Liver (tissue), 8 donors: ENCODE measurements at regions not wholly inside any gene's neighbourhood (a gene's known extent, or its start where the extent isn't known, plus 50 kb on each side); places are given as distances from the start of the nearest gene placed in this dataset.

Experiments
- DNase-seq: peaks from one replicate; pipeline ENCODE4 v3.0.0-alpha.2; 2017; ENCODE audit warnings: low spot score
- H3K27ac ChIP-seq, 2 donors: one replicate each; pipeline ENCODE4 v1.7.0; 2013; ENCODE audit warnings: inconsistent platforms in 2 of 2, low read length in 2 of 2, control low read depth in 1 of 2, low read depth in 1 of 2, mild to moderate bottlenecking in 1 of 2
- H3K27me3 ChIP-seq, 4 donors: one replicate each; pipeline versions ENCODE4 v1.6.1 to v1.7.0; 2013; ENCODE audit warnings: low read length in 3 of 4, inconsistent platforms in 1 of 4, mild to moderate bottlenecking in 1 of 4, moderate library complexity in 1 of 4; ENCODE audit not compliant: control insufficient read depth in 4 of 4, insufficient read depth in 4 of 4
- H3K36me3 ChIP-seq, 4 donors: one replicate each; pipeline versions ENCODE4 v1.6.1 to v1.7.0; 2013; ENCODE audit warnings: low read length in 3 of 4, mild to moderate bottlenecking in 3 of 4, low read depth in 1 of 4, moderate library complexity in 1 of 4; ENCODE audit not compliant: control insufficient read depth in 4 of 4, insufficient read depth in 3 of 4
- H3K4me1 ChIP-seq, 4 donors: one replicate each; pipeline versions ENCODE4 v1.6.1 to v1.7.0; 2013; ENCODE audit warnings: low read length in 3 of 4, mild to moderate bottlenecking in 3 of 4, moderate library complexity in 1 of 4; ENCODE audit not compliant: control insufficient read depth in 4 of 4, insufficient read depth in 4 of 4
- H3K4me3 ChIP-seq, 3 donors: one replicate each; pipeline versions ENCODE4 v1.6.1 to v1.7.0; 2013; ENCODE audit warnings: low read length in 3 of 3, control low read depth in 1 of 3, low read depth in 1 of 3, mild to moderate bottlenecking in 1 of 3
- H3K9ac ChIP-seq, 2 donors: one replicate each; pipeline ENCODE4 v1.7.0; 2013; ENCODE audit warnings: low read length in 2 of 2, mild to moderate bottlenecking in 2 of 2, moderate library complexity in 2 of 2, control low read depth in 1 of 2, low read depth in 1 of 2
- H3K9me3 ChIP-seq, 4 donors: one replicate each; pipeline versions ENCODE4 v1.6.1 to v1.7.0; 2013; ENCODE audit warnings: low read length in 3 of 4; ENCODE audit not compliant: control insufficient read depth in 4 of 4
- EGR1 ChIP-seq, 2 donors: IDR thresholded peaks; 2 replicates each; pipeline ENCODE4 v1.6.1; 2016 to 2018; ENCODE audit warnings: antibody characterized with exemption in 2 of 2, low read depth in 2 of 2
- FOXA1 ChIP-seq: IDR thresholded peaks from 2 replicates; pipeline ENCODE4 v1.6.1; 2016; ENCODE audit warnings: antibody characterized with exemption
- FOXA2 ChIP-seq: IDR thresholded peaks from 2 replicates; pipeline ENCODE4 v1.6.1; 2016; ENCODE audit warnings: antibody characterized with exemption
- GABPA ChIP-seq, 2 donors: IDR thresholded peaks in 1 of 2; conservative IDR thresholded peaks in 1 of 2; 2 replicates each; pipeline ENCODE4 v1.6.1; 2016; ENCODE audit warnings: antibody characterized with exemption in 2 of 2, mild to moderate bottlenecking in 1 of 2, moderate library complexity in 1 of 2
- HNF4A ChIP-seq, 2 donors: conservative IDR thresholded peaks; 2 replicates each; pipeline ENCODE4 v1.6.1; 2016; ENCODE audit warnings: antibody characterized with exemption in 2 of 2, mild to moderate bottlenecking in 2 of 2
- HNF4G ChIP-seq: IDR thresholded peaks from 2 replicates; pipeline ENCODE4 v1.6.1; 2016; ENCODE audit warnings: antibody characterized with exemption
- NR2F2 ChIP-seq: IDR thresholded peaks from 2 replicates; pipeline ENCODE4 v1.6.1; 2016; ENCODE audit warnings: antibody characterized with exemption
- RAD21 ChIP-seq, 2 donors: IDR thresholded peaks; 2 replicates each; pipeline ENCODE4 v1.6.1; 2016; ENCODE audit warnings: antibody characterized with exemption in 2 of 2, mild to moderate bottlenecking in 2 of 2
- RXRA ChIP-seq, 2 donors: IDR thresholded peaks; 2 replicates each; pipeline ENCODE4 v1.6.1; 2017 to 2018; ENCODE audit warnings: antibody characterized with exemption in 2 of 2, mild to moderate bottlenecking in 1 of 2
- SP1 ChIP-seq: IDR thresholded peaks from 2 replicates; pipeline ENCODE4 v1.6.1; 2018; ENCODE audit warnings: antibody characterized with exemption, mild to moderate bottlenecking
- TAF1 ChIP-seq: conservative IDR thresholded peaks from 2 replicates; pipeline ENCODE4 v1.6.1; 2016; ENCODE audit warnings: antibody characterized with exemption, mild to moderate bottlenecking
- YY1 ChIP-seq: IDR thresholded peaks from 2 replicates; pipeline ENCODE4 v1.6.1; 2016; ENCODE audit warnings: antibody characterized with exemption, mild to moderate bottlenecking
- WGBS: extraction: QIAGEN DNeasy Blood & Tissue Kit; methylation state at CpG from one replicate; pipeline ENCODE4 v1.1.7; 2013; 5-methylcytosine and 5-hydroxymethylcytosine counted together
- TF ChIP-seq, protein P1 (sequence below): IDR thresholded peaks from 2 replicates; pipeline ENCODE4 v1.6.1; 2016; ENCODE audit warnings: antibody characterized with exemption
- TF ChIP-seq, protein P2 (sequence below): fragments of 150-350 bp; IDR thresholded peaks from 2 replicates; pipeline ENCODE4 v1.5.1; 2017; ENCODE audit warnings: improper control_type of control experiment, low read depth, low read length; ENCODE audit not compliant: missing input control
- TF ChIP-seq, protein P3 (sequence below): IDR thresholded peaks from 2 replicates; pipeline ENCODE4 v1.6.1; 2016; ENCODE audit warnings: antibody characterized with exemption
- TF ChIP-seq, protein P4 (sequence below): IDR thresholded peaks from 2 replicates; pipeline ENCODE4 v1.6.1; 2016; ENCODE audit warnings: antibody characterized with exemption, mild to moderate bottlenecking
- TF ChIP-seq, protein P5 (sequence below): IDR thresholded peaks from 2 replicates; pipeline ENCODE4 v1.6.1; 2016; ENCODE audit warnings: antibody characterized with exemption
- donor health status: healthy.
- donor health status: healthy.
- donor health status: healthy.
- donor health status: healthy.
- donor health status: healthy.

DNA sequence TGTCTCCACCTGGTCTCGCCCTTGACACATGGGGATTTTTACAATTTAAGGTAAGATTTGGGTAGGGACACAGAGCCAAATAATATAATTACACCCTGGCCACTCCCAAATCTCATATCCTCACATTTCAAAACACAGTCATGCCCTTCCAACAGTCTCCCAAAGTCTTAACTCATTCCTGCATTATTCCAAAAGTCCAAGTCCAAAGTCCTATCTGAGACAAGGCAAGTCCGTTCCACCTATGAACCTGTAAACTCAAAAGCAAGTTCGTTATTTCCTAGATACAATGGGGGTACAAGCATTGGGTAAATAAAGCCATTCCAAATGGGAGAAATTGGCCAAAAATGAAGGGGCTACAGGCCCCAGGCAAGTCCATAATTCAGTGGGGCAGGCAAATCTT, 380.8 kb downstream of the CXXC4 start:
- H3K4me1 ChIP-seq: peaks cover 0 to 2% (median 0%) of the 10 kb centered on the region in 4 donors
- H3K27me3 ChIP-seq: no peaks in the 10 kb centered on the region
- DNase-seq: no peak
- WGBS: 52% methylated on average over 3 of the region's 3 CpGs
- TF ChIP-seq RXRA (IDR thresholded peaks at IDR 0.05) (no peak), HNF4G (peak; percentile 58), HNF4A (conservative IDR thresholded peaks at IDR 0.05) (peak; percentile 68 to 87)
- H3K9ac ChIP-seq: no peak overlapping the region
- H3K4me3 ChIP-seq: no peak overlapping the region
- H3K27ac ChIP-seq: no peak overlapping the region
- H3K9me3 ChIP-seq: no peaks in the 10 kb centered on the region
- no peaks in the 10 kb centered on the region for H3K36me3 ChIP-seq

DNA sequence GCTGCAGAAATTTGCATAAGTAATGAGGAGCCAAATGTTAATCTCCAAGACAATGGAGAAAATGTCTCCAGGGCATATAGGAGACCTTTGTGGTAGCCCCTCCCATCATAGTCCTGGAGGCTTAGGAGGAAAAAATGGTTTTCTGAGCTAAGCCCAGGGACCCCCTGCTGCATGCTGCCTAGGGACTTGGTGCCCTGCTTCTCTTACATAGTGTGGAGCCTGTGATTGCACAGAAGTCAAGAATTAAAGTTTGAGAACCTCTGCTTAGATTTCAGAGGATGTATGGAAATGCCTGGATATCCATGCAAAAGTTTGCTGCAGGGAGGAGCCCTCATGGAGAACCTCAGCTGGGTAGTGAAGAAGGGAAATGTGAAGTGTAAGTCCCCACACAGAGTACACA, 379.4 kb upstream of the TACR3 start:
- H3K9ac ChIP-seq: no peak overlapping the region
- H3K27me3 ChIP-seq: no peaks in the 10 kb centered on the region
- TF ChIP-seq, protein P1, sequence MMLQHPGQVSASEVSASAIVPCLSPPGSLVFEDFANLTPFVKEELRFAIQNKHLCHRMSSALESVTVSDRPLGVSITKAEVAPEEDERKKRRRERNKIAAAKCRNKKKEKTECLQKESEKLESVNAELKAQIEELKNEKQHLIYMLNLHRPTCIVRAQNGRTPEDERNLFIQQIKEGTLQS: no peak
- TF ChIP-seq YY1 (no peak), FOXA2 (no peak), EGR1 (IDR thresholded peaks at IDR 0.05; ENCODE audit: low read depth in 2 of 2) (no peak), RAD21 (IDR thresholded peaks at IDR 0.05) (no peak), HNF4A (conservative IDR thresholded peaks at IDR 0.05) (no peak), NR2F2 (no peak), TAF1 (no peak), FOXA1 (no peak), RXRA (IDR thresholded peaks at IDR 0.05) (no peak), HNF4G (no peak), SP1 (no peak), GABPA (IDR thresholded peaks at IDR 0.05 in 1 of 2, conservative IDR thresholded peaks at IDR 0.05 in 1 of 2) (no peak)
- TF ChIP-seq, protein P2, sequence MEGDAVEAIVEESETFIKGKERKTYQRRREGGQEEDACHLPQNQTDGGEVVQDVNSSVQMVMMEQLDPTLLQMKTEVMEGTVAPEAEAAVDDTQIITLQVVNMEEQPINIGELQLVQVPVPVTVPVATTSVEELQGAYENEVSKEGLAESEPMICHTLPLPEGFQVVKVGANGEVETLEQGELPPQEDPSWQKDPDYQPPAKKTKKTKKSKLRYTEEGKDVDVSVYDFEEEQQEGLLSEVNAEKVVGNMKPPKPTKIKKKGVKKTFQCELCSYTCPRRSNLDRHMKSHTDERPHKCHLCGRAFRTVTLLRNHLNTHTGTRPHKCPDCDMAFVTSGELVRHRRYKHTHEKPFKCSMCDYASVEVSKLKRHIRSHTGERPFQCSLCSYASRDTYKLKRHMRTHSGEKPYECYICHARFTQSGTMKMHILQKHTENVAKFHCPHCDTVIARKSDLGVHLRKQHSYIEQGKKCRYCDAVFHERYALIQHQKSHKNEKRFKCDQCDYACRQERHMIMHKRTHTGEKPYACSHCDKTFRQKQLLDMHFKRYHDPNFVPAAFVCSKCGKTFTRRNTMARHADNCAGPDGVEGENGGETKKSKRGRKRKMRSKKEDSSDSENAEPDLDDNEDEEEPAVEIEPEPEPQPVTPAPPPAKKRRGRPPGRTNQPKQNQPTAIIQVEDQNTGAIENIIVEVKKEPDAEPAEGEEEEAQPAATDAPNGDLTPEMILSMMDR: no peak
- TF ChIP-seq, protein P3, sequence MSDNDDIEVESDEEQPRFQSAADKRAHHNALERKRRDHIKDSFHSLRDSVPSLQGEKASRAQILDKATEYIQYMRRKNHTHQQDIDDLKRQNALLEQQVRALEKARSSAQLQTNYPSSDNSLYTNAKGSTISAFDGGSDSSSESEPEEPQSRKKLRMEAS: no peak
- TF ChIP-seq, protein P4, sequence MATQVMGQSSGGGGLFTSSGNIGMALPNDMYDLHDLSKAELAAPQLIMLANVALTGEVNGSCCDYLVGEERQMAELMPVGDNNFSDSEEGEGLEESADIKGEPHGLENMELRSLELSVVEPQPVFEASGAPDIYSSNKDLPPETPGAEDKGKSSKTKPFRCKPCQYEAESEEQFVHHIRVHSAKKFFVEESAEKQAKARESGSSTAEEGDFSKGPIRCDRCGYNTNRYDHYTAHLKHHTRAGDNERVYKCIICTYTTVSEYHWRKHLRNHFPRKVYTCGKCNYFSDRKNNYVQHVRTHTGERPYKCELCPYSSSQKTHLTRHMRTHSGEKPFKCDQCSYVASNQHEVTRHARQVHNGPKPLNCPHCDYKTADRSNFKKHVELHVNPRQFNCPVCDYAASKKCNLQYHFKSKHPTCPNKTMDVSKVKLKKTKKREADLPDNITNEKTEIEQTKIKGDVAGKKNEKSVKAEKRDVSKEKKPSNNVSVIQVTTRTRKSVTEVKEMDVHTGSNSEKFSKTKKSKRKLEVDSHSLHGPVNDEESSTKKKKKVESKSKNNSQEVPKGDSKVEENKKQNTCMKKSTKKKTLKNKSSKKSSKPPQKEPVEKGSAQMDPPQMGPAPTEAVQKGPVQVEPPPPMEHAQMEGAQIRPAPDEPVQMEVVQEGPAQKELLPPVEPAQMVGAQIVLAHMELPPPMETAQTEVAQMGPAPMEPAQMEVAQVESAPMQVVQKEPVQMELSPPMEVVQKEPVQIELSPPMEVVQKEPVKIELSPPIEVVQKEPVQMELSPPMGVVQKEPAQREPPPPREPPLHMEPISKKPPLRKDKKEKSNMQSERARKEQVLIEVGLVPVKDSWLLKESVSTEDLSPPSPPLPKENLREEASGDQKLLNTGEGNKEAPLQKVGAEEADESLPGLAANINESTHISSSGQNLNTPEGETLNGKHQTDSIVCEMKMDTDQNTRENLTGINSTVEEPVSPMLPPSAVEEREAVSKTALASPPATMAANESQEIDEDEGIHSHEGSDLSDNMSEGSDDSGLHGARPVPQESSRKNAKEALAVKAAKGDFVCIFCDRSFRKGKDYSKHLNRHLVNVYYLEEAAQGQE: no peak
- TF ChIP-seq, protein P5, sequence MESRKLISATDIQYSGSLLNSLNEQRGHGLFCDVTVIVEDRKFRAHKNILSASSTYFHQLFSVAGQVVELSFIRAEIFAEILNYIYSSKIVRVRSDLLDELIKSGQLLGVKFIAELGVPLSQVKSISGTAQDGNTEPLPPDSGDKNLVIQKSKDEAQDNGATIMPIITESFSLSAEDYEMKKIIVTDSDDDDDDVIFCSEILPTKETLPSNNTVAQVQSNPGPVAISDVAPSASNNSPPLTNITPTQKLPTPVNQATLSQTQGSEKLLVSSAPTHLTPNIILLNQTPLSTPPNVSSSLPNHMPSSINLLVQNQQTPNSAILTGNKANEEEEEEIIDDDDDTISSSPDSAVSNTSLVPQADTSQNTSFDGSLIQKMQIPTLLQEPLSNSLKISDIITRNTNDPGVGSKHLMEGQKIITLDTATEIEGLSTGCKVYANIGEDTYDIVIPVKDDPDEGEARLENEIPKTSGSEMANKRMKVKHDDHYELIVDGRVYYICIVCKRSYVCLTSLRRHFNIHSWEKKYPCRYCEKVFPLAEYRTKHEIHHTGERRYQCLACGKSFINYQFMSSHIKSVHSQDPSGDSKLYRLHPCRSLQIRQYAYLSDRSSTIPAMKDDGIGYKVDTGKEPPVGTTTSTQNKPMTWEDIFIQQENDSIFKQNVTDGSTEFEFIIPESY: no peak
- H3K36me3 ChIP-seq: no peaks in the 10 kb centered on the region
- no peak overlapping the region for H3K27ac ChIP-seq
- no peaks in the 10 kb centered on the region for H3K4me1 ChIP-seq
- no peak for DNase-seq
- H3K9me3 ChIP-seq: peaks cover 0 to 18% (median 4%) of the 10 kb centered on the region in 4 donors
- H3K4me3 ChIP-seq: no peak overlapping the region
